GM21515 (cell line): ENCODE measurements at regions not wholly inside any gene's neighbourhood (a gene's known extent, or its start where the extent isn't known, plus 50 kb on each side); places are given as distances from the start of the nearest gene placed in this dataset.
A peak's percentile ranks its signal among the peaks of the same experiment; 100 is the strongest.
"Not testable (repeated sequence)": the region's sequence is repeated elsewhere in the genome, so short reads cannot be mapped to it uniquely, and the experiment has no call there.

ENCODE experiments used
- ATAC-seq: cut with Tn5 transposase; IDR thresholded peaks from one replicate; pipeline ENCODE4 v1.9.1; 2021; ENCODE audit not compliant: unreplicated experiment

DNA sequence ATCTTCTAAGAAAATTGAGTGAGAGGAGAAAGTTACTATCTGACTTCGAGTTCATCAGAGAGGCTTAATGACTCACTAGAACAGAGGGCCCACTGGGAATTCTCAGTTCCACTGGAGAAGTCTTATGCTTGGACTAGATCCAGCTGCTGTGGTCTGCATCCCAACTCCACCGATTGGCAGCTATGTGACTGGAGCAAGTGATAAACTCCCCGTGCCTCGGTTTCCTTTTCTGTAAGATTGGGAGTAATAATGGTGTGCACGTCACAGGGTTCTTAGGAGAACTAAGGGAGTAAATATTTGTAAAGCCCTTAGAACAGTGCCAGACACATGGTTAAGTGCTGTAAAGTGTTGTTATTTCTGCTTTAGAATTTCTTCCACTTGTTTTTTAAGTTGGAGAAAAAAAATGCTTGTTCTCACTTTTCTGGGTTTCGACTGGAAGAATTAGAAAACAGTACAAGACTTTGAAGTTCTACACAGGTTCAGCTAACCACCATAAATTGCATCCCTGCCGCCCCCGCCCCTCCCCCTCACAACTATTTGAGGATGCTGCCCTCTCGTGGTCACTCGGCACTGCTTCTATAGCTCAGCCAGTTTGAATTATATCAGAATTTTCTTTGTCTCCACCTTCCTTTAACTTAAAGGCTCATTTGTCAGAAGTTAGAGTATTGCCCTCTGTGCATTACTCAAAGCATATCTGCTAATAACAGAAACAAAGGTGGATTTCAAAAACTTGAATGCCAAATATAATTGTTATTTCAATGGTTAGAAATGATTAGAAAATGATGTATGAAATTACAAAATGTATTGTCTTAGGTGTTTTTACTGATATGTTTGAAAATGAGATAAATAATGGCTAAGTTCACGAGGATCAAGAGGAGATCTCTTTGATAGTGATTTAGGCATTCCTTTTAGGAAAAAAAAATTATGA is 95.0 kb upstream of the IFNGR1 start:
- peak; percentile 54 for ATAC-seq

DNA sequence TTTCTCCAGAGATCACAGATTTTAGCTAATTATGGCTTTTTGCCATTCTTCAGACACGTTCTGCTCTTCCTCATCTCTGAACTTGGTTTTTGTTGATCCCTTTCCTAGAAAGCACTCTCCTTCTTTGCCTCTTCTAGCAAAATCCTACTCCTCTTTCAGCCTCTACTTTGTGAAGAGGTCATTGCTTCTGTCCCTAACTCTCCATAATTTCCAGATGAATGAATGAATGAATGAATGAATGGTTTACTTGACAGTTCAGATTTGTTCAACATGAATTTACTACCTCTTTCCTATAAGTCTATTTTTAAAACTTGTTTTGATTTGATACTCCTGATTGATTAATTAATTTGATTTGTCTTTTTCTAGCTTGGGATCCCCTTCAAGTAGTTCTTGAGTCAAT is 94.0 kb upstream of the IFNGR1 start:
- ATAC-seq, result no peak

DNA sequence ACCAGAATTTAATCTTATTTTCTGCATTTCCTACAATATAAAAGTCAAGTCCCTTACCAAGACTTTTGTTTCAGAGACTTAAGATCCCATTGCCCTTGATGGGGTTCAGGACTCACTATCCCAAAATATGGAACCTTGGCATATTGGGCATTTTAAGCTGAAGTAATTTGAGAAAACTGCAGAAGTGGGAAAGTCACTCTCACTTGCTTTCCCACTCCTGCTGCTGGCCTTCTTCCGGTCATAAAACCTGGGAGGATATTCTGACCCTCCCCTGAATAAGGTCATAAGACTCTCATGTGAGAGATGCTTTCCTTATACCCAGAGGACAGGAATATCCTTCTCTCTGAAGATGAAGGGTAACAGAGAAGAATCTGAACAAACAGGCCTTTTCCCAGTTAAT is 92.8 kb upstream of the IFNGR1 start:
- ATAC-seq, result no peak

DNA sequence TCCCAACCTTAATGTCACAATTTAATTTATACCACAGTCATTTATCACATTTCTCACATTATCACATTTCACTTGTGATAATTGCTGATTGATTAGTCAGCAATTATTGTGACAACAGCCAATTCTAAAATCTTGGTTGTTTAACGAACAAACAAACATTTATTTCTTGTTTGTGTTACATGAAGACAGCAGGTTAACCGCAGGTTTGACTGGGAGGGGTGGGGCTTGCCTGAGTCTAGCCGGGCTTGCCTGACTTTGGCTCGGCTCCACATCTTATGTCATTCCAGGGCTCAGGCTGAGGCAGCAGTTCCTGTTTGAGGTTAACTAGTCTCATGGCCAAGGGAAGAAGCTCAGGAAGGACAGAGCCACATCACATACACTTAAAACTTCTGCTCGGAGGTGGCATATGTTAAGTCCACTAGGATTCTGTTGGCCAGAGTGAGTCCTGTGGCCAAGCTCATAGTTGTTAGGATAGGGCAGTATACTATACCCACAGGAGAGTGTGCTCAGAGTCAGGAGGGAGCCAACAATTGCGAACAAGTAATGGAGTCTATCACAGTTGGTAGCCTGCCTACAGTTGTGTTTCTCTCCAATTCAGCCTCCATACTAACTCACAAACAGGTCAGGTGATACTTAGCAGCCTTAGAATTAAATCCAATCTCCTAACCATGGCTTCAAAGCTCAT is 90.0 kb upstream of the IFNGR1 start:
- peak; percentile 55 for ATAC-seq

- no peak for ATAC-seq
These were observed 88.1 kb upstream of the IFNGR1 start for GRCh38 chr6:137307163-137307854.

- no peak for ATAC-seq
These were observed 86.5 kb upstream of the IFNGR1 start for GRCh38 chr6:137305691-137306090.

GRCh38 chr6:137304020-137304780 is 85.0 kb upstream of the IFNGR1 start:
- ATAC-seq, result no peak

GRCh38 chr6:137303441-137303840 is 84.3 kb upstream of the IFNGR1 start:
- no peak for ATAC-seq

DNA sequence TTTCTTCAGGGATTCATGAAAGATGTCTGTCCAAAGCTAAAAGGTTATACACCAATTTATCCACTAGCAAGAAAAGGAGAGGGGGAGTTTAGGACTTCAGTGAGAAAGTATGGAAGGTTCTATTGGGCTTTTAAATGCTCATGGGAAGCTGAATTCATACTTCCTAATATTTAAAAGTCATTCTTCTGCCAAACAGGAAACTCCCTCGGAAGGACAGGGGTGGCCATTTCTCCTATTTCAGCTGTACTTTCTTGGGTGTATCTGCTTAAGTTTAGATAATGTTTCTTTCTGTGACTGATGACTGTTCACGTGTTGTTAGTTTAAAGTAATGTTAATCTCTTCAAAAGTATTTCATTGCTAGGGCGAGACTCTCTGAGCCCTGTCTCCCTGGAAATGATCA is 80.5 kb upstream of the IFNGR1 start:
- no peak for ATAC-seq

GRCh38 chr6:137297887-137298286 is 78.7 kb upstream of the IFNGR1 start:
- ATAC-seq, result no peak

DNA sequence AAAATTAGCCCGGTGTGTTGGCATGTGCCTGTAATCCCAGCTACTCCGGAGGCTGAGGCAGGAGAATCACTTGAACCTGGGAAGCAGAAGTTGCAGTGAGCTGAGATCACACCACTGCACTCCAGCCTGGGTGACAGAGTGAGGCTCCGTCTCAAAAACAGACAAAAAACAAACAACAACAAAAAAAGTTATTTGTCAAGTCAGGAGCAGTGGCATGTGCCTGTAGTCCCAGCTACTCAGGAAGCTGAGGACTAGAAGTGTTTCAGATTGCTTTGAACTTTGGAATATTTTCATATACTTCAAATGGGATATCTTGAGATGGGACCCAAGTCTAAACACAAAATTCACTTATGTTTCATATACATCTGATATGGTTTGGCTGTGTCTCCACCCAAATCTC is 73.1 kb upstream of the IFNGR1 start:
- ATAC-seq, result not testable (repeated sequence)

GRCh38 chr6:137291441-137291840 is 72.3 kb upstream of the IFNGR1 start:
- ATAC-seq, result no peak

DNA sequence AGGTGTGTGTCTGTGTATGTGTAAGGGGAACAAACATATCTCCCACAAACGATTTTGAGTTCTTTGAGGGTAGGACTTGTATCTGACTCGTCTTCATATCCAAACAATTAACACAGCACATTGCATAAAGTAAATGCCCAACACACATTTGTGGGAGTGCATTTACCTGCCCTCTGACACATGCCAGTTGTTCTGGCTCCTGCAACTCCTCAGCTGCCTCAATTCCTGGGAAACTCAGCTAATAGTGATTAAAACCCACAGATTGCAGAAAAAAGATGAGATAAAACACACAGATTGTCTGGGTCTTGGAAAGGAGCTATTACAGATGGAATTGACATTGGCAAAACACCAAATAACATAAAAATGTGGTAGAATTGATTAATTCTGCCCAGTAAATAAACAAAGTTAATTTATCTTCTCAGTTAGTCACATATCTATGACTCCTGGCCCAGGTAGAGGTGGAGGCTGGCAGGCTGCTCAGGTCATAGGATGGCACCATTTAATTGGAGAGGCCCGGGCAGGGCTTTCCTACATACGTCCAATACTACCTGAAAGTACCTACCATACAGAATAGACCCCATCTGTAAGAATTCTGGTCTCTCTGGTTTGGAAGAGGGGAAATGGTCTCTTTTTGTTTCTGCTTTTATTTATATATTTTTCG is 71.5 kb upstream of the IFNGR1 start:
- no peak for ATAC-seq

DNA sequence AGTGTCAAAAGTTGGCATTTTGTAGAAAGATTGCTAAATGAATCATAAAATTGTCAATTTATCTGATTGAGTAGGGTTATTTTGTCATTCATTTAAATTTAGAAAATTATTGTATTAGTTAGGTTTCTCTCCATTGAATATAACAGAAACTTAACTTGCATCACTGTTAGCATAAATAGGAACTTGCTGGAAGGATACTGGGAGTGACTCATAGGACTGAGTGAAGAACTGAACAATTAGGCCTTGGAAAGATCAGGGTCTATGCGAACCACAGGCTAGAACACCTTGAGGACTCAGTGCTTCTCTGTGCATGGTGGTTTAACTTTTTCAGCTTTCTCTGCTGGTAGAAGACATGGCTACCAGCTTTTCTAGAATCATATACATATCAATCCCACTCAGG is 67.7 kb upstream of the IFNGR1 start:
- ATAC-seq, result no peak

DNA sequence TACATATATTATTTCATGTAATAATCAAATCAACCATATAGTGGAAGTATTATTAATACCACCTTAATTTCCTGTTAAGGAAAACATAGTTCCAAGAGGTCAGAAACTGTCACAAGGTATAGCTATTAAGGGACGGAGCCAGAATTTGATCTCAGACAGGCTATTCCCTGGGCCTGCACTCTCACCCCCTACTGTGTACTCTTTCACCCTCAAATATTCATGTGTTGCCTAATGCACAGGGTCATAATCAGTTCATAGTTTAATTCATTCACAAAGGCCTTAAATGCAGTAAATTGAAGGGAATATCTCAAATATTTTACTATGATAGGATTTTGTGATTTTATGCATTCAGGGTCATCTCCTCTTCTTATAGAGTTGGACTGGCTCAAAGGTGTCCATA is 67.2 kb upstream of the IFNGR1 start:
- no peak for ATAC-seq

DNA sequence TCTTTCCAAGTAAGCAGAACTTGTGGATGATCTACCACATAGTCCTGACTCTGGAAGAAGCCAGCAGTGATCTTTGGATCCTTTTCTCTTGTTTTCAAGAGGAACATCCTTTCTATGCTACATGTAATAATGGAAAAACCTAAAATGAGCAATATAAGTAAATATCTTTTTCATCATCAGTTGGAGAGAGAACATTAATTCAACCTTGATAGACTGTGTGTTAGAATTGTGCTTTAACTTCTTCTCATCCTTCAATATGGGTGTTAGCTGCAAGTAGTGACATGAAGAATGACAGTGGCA is 65.6 kb upstream of the IFNGR1 start:
- ATAC-seq, result no peak

GRCh38 chr6:137283940-137284810 is 65.0 kb upstream of the IFNGR1 start:
- peak; percentile 60 for ATAC-seq

- no peak for ATAC-seq
These were observed 63.9 kb upstream of the IFNGR1 start for GRCh38 chr6:137283080-137283479.

- ATAC-seq, result no peak
These were observed 63.1 kb upstream of the IFNGR1 start for GRCh38 chr6:137282254-137282653.

DNA sequence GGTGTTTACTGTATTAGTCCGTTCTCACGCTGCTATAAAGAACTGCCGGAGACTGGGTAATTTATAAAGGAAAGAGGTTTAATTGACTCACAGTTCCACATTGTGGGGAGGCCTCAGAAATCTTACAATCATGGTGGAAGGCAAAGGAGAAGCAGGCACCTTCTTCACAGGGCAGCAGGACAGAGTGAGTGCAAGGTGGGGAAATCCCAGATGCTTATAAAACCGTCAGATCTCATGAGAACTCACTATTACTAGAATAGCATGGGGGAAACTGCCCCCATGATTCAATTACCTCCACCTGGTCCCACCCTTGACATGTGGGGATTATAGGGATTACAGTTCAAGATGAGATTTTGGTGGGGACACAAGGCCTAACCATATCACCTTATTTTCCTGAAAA is 60.1 kb upstream of the IFNGR1 start:
- ATAC-seq, result not testable (repeated sequence)
